HG02943 (cell line): ENCODE measurements at regions not wholly inside any gene's neighbourhood (a gene's known extent, or its start where the extent isn't known, plus 50 kb on each side); places are given as distances from the start of the nearest gene placed in this dataset.
A peak's percentile ranks its signal among the peaks of the same experiment; 100 is the strongest.

Source experiments
- ATAC-seq: cut with Tn5 transposase; IDR thresholded peaks from one replicate; pipeline ENCODE4 v1.9.1; 2021; ENCODE audit warnings: mild to moderate bottlenecking, low read depth, moderate library complexity; ENCODE audit not compliant: unreplicated experiment

DNA sequence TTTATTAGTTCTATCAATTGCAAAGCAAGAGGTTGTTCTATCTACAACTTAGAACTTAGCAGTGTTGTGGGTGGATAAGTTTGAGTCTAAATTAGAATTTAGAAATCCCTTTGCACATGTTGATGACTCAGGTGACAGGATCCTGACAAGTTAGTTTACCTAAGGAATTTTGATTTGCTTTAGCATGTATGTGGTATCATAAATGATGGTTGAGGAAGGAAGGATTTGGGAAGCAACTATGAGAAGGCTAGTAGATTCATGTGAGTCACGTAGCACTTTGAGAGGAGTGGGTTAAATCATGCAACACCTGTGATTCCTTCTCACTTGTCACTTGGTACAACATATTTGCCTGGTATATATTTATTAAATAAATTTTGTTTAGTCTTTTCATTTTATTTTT lies 223.7 kb upstream of the USP25 start:
- ATAC-seq: no peak

DNA sequence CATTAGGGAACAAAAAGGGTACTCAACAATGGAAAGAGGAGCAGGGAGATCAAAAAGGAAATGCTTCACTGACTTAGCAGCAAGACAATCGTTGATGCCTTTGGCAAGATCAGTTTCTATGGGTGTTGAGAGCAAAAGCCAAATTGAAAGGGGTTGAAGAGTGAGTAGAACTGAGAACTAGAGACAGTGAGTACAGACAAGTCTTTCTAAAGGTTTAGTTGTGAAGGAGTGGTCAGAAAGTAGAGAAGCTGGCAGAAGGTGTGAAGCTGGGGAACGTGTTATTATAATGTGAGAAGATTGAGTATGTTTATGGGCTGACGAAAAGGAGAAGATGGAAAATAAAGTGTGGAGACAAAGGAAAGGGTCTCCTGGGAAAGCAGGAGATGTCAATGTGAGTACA lies 221.2 kb upstream of the USP25 start:
- ATAC-seq: no peak

DNA sequence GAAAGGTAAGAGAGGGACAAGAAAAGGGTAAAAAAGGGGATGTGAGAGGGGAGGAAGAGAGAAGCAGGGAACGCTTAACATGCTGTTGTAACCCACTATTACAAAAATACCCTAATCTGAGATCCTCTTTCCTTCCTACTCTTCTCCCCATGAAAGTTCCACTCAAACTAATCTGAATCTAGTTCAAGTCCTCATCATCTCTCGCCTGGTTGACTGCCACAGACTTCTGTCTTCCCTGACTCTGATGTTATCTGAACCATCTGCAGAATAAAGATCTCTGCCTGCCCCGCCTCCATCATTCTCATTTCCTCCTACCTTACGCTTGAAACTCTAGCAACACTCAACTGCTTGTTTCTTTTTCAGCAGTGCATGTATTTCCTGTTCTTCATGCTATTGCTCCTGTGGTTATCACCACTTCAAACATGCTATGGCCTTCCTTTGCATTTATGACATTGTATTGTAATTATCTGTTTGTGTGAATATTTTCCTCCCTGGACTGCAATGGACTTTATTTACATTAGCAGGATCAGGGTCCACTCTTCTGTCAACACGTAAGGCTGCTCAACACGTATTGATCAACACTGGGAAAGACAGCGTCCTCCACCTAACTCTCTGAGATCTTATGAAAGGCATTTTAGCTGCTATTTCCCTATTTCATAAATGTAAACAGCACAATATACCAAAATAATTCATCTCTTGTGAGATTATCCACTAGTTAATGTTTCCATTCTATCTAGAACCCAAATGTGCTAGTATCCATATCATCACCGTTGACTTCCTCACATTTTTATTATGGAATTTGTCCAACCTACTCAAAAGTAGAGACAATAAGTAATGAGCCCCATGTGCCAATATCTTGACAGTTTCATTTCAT lies 215.5 kb upstream of the USP25 start:
- peak; percentile 95 for ATAC-seq

GRCh38 chr21:15515908-15516307 lies 213.9 kb upstream of the USP25 start:
- no peak for ATAC-seq

GRCh38 chr21:15517394-15517793 lies 212.4 kb upstream of the USP25 start:
- no peak for ATAC-seq

DNA sequence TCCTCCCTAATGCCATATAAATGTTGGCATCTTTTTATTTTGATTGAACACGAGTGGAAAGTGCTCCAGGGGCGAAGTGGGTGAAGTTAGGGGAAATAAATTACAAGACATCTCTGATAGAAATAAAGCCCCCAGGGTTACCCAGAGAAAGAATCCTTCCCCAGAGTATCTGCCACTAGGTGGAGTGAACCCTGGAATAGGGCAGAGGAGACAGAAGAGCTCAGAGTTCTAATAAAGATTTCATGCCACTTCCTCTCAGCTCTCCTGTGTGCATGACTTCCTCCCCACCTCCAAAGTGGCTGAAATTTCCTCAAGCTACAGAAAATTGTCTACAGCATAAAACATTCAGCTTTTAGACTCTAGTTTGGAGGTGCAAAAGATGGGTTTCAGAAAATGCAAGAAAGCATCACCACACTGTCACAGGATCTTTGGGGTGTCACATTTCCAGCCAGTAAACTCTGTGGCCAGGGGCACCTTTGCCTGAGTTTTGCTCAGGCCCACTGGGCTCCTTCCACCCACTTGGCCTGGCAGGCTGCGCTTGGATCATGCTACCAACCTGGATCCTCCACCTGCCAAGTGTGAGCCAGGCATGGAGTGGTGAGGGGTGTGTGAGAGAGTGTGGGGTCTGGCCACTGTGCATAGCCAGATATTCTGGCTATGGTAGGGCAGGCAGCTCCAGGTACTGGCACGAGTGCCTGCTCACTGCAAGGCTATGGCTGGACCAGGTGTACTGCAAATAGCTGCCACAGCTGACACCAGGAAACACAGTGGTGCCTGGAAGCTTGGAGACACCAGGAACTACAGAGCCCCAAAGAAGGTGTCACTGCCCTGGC lies 208.8 kb upstream of the USP25 start:
- no peak for ATAC-seq

- ATAC-seq: no peak
Measured at GRCh38 chr21:15521644-15522001, 208.2 kb upstream of the USP25 start.

DNA sequence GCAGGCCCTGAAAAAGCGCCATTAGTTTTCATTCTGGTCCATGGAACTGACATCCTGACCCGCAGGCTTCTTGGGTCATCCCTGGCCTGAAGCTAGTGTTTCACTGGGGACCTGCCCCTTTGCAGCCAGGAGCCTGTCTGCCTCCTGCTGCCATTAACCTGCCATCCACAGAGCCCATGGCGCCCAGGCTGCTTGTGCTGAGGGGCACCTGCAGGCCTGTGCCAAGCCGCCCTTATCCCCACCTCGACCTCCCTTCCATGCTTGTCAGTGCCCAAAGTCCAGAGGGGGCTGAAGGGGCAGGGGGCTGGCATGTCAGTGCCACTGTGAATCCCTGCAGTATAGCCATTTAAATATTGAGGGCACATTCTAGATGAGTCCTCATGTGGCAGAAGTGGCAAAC lies 207.6 kb upstream of the USP25 start:
- ATAC-seq: no peak

GRCh38 chr21:15524855-15525254 lies 204.9 kb upstream of the USP25 start:
- no peak for ATAC-seq

- no peak for ATAC-seq
Measured at GRCh38 chr21:15526798-15527197, 203.0 kb upstream of the USP25 start.

- ATAC-seq: no peak
Measured at GRCh38 chr21:15528346-15528745, 201.4 kb upstream of the USP25 start.

DNA sequence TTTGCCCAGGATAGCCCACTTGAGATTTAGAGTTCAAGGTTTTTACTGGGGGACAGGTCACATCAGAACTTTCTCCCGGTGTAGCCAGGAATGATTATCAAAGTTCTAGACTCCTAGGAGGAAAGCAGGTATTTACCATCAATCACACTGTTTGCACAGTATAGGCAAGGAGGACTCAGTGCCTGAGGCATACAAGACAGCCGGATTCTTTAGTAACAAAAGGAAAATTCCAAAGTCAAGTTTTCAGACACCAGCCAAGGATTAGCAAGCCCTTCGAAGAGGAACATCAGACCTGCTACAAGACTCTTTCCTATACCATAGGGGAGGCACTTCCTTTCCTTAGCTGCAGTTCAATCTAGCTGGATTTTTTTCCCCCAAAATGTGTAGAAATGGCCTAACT lies 197.8 kb upstream of the USP25 start:
- ATAC-seq: no peak

DNA sequence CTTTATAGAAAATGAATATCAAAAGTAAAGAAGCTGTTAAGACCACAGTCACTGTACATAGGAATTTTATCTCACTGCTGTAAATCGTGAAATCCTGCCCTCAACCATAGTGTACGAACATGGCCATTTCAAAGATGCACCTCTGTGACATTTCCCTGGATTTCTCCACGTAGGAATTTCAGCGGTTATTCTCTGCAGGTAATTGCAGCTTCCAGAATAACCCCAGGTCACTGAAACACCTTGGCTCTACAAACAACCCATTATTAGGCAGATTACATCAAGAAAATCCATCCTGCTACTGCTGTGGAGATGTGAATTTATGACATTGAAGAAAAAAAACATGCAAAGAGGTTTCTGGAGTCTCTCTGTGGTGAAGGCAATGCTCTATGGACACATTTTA lies 196.2 kb upstream of the USP25 start:
- no peak for ATAC-seq

DNA sequence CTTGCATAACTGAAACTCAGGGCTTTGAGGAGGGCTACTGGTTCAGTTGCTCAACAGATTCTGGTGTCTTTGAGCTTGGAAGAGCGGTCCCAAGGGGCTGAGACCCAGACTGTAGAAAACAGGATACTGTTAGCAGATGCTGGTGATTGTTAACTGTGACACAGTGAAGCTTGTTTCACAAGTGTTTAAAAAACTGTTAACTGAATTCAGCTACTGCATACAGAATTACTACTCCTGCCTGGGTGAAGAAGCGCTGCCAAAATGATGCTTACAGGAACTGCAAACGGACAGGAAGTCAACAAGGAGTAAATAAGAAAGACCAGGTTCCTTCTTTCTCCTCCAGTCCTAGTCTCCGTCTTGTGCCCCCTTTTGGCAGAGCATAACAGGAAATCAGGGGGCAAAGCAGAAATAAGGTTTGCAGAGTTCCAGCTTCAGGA lies 195.3 kb upstream of the USP25 start:
- no peak for ATAC-seq

GRCh38 chr21:15539376-15539775 lies 190.4 kb upstream of the USP25 start:
- ATAC-seq: no peak

GRCh38 chr21:15543473-15543872 lies 186.3 kb upstream of the USP25 start:
- no peak for ATAC-seq

GRCh38 chr21:15549671-15550070 lies 180.1 kb upstream of the USP25 start:
- ATAC-seq: no peak

GRCh38 chr21:15552914-15553494 lies 176.8 kb upstream of the USP25 start:
- ATAC-seq: no peak

DNA sequence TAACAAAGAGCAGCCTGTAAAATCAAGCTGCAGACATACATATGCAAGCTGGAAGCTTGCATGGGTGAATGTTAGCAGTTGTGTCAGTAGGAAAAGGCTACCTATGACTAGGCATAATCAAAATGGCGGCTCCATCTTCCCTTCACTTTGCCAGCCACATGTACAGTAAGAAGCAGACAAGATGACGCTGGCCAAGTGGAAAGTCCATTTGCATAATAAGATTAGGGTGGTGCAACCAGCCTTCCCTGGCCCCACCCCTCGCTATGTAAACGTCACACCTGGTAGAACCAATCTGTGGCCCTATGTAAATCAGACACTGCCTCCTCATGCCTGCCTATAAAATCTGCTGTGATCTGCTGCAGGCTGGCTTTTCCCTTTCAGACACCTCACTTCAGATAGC lies 171.9 kb upstream of the USP25 start:
- ATAC-seq: no peak

- ATAC-seq: no peak
Measured at GRCh38 chr21:15558884-15559283, 170.9 kb upstream of the USP25 start.

DNA sequence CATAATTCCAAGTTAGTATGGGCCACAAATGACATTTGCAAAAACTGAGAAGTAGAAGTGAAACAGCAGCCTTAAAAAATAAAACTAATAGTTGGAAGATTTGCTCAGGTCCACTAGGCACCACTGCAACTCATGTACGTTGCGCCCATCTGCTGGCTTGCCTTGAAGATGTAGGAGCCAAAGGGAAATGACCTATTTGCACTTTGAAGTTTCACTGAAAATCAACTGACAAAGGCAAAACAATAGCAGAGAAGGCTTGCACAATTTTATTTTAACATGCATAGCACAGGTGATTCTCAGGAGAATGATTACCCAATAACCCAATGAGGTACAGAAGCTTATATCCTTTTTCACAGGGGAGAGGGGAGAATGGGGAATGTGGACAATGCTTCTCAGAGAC lies 170.1 kb upstream of the USP25 start:
- no peak for ATAC-seq
